IPS-18a (cell line): ENCODE measurements at regions not wholly inside any gene's neighbourhood (a gene's known extent, or its start where the extent isn't known, plus 50 kb on each side); places are given as distances from the start of the nearest gene placed in this dataset.

Source experiments
- H3K27ac ChIP-seq: one replicate; pipeline ENCODE4 v1.5.1; 2013; ENCODE audit warnings: low read length
- H3K27me3 ChIP-seq: one replicate; pipeline ENCODE4 v1.6.1; 2013; ENCODE audit warnings: mild to moderate bottlenecking, low read length; ENCODE audit not compliant: control insufficient read depth, insufficient read depth
- H3K36me3 ChIP-seq: one replicate; pipeline ENCODE4 v1.6.1; 2013; ENCODE audit warnings: low read depth, low read length; ENCODE audit not compliant: control insufficient read depth
- H3K4me1 ChIP-seq: one replicate; pipeline ENCODE4 v1.6.1; 2013; ENCODE audit warnings: low read depth, low read length; ENCODE audit not compliant: control insufficient read depth
- H3K4me3 ChIP-seq: one replicate; pipeline ENCODE4 v1.5.1; 2013; ENCODE audit warnings: low read length
- H3K9ac ChIP-seq: one replicate; pipeline ENCODE4 v1.6.1; 2013; ENCODE audit warnings: mild to moderate bottlenecking, low read length, moderate library complexity
- H3K9me3 ChIP-seq: one replicate; pipeline ENCODE4 v1.6.1; 2013; ENCODE audit warnings: low read depth, low read length; ENCODE audit not compliant: control insufficient read depth

DNA sequence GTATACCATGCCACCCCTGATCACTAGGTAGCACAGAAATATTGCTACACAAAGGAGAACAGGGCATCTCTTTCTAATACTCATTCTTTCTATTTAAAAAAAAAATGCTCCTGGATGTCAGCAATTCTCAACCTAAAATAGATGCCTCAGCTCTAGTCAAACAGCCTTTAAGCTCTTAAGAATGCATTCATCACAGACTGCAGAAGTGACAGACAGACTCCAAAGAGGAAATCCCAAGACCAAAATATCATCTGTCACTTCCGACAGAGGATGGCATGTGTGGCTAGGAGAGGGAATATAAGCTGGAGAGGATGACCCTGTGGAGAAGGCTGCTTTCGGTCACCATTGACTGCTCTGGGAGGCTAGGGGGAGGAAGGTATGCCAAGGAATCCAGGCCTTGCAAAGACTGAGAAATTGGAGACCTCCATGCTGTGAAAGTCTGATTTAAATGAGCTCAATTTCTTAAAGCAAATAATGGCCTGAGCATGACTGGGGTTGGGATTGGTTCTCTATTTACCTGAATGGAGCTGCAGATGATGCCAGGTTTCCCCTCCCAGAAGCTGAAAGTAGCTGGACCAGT lies 277.4 kb downstream of the BRINP2 start:
- H3K27ac ChIP-seq, result no peak overlapping the region

DNA sequence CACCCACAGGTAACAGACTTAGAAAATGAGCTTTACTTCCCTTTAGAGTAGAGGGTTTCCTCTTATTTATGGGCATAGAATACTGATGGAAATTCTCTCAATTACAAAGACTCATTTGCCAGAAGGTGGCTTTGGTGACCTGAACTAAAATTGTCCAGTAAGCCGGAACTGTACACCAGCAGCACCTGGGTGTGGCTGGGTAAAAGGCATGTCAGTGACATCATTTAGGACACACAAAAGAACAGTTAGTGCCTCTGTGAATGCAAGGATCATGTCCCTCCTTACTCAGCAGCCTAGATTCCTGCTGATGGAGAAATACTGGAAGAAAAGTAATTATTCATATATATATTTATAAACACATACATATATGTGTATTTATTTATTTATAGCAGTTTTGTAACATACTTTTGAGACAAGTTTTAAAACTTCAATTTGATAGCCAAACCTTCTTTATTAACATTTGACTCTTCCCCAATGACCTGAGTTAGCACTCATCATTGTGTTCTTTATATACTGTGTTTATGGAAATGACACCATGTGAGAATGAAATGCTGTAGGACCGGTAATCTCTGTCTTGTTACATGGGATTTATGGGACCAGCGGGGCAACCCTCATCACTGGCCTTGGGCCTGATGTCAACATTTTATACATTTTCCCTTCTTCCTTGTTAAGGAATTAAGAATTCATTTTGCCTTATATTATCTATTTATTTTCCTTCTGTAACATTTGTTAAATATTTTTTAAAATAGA lies 274.4 kb downstream of the BRINP2 start:
- Histone ChIP-seq H3K4me3 (no peak overlapping the region), H3K36me3 (no peaks in the 10 kb centered on the region), H3K4me1 (no peaks in the 10 kb centered on the region), H3K9ac (no peak overlapping the region), H3K27ac (no peak overlapping the region), H3K9me3 (no peaks in the 10 kb centered on the region), H3K27me3 (no peaks in the 10 kb centered on the region)

More for the DNA sequence above, 277.4 kb downstream of the BRINP2 start:
- no peaks in the 10 kb centered on the region for H3K27me3 ChIP-seq
- H3K4me3 ChIP-seq, result no peak overlapping the region
- no peak overlapping the region for H3K9ac ChIP-seq
- H3K9me3 ChIP-seq, result no peaks in the 10 kb centered on the region
- no peaks in the 10 kb centered on the region for H3K36me3 ChIP-seq
- H3K4me1 ChIP-seq, result no peaks in the 10 kb centered on the region

DNA sequence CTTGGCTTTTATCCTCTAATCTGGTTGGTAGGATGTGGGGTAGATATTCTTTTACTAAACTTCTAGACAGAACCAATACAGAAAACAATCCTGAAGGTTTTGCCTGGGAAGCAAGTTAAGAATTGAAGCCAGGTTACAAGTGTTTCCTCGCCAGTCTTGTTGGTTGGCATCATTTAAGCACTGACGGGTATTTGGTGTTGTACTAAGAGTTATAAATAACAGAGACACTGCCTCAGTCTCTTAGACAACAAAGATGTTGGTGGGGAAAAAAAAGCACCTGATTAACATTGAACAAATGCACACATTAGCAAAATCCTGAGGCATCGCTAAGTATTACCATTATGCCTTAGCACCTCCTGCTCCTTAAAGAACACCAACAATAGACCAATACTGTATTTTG lies 272.2 kb downstream of the BRINP2 start:
- no peaks in the 10 kb centered on the region for H3K4me1 ChIP-seq
- H3K27me3 ChIP-seq, result no peaks in the 10 kb centered on the region
- no peak overlapping the region for H3K9ac ChIP-seq
- H3K4me3 ChIP-seq, result no peak overlapping the region
- H3K36me3 ChIP-seq, result no peaks in the 10 kb centered on the region
- H3K9me3 ChIP-seq, result no peaks in the 10 kb centered on the region
- no peak overlapping the region for H3K27ac ChIP-seq

DNA sequence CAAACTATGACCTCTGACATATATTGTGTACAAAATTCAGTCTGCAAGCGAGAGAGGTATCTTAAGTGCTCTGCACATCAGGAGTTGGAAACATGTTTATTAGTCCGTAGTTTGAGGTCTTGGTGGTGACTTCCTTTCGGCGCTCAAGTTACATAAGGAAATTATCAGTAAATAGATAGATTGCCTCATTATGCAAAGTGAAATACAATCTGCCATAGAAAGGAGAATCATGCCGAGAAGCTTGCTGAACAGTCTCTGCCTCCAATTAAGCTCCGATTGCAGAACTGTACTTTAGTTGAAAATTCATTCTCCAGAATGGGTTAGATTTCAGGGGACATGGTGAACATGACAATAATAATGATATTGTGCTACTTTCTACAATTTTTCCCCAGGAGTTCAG lies 271.8 kb downstream of the BRINP2 start:
- Histone ChIP-seq H3K36me3 (no peaks in the 10 kb centered on the region), H3K4me1 (no peaks in the 10 kb centered on the region), H3K9me3 (no peaks in the 10 kb centered on the region), H3K27ac (no peak overlapping the region), H3K4me3 (no peak overlapping the region), H3K27me3 (no peaks in the 10 kb centered on the region), H3K9ac (no peak overlapping the region)

DNA sequence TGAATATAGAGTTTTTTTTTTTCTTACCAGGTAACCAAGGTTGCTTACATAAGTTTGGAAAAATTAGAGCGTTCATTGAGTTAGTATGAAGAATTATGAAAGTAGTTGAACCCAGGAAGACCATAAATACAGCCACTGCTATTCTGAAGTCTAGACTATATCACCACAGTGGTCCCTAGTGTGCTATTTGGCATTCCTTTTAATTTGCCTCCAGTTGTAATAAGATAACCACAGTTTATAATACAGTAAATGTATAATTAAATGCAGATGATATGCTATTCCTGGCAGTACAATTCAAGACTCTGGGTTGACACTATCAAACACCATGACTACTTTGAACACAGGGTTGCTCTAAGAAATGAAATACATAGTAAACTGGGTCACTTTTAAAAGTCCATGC lies 270.5 kb downstream of the BRINP2 start:
- H3K9ac ChIP-seq, result no peak overlapping the region
- H3K4me3 ChIP-seq, result no peak overlapping the region
- no peaks in the 10 kb centered on the region for H3K9me3 ChIP-seq

DNA sequence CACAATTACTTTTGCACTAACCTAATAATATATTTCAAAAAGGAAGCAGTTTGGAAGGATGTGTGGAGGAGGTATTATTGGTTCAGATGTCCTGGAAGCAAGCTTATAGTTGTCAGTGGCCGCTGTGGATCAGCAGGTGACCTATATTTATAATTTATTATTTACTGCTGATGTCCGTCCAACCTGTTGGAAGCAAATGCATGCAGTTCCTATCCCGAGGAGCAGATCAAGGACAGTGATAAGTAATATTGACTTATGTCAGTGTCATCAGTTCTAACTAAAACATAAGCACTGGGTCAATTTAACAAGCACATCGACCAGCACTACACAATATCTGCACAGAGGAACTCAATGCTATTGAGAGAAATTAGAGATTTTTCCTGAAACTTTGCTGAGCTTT lies 270.1 kb downstream of the BRINP2 start:
- Histone ChIP-seq H3K4me1 (no peaks in the 10 kb centered on the region), H3K9me3 (no peaks in the 10 kb centered on the region), H3K36me3 (no peaks in the 10 kb centered on the region), H3K27me3 (no peaks in the 10 kb centered on the region), H3K9ac (no peak overlapping the region), H3K27ac (no peak overlapping the region), H3K4me3 (no peak overlapping the region)

More for the DNA sequence above, 270.5 kb downstream of the BRINP2 start:
- H3K4me1 ChIP-seq, result no peaks in the 10 kb centered on the region
- H3K27ac ChIP-seq, result no peak overlapping the region
- no peaks in the 10 kb centered on the region for H3K36me3 ChIP-seq
- no peaks in the 10 kb centered on the region for H3K27me3 ChIP-seq

DNA sequence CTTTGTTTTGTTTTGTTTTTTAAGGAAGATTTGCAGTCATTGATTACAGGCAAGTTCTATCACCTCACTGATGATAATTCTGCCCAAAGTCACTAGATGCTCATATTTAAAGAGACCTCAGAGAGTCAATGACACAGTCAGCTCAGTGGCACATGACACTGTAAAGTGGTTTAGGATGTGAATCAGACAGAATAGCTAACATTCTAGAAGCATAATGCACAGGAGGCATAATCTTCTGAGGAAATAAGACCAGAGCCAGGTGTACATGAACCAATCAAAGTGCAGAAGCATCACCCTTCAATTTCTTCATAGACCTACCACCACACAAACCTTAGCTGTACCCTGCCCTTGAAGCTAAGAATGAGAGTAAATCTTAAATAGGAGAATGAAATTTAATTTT lies 268.5 kb downstream of the BRINP2 start:
- H3K4me1 ChIP-seq, result peaks cover 8% of the 10 kb centered on the region
- H3K36me3 ChIP-seq, result no peaks in the 10 kb centered on the region
- no peak overlapping the region for H3K4me3 ChIP-seq
- no peak overlapping the region for H3K27ac ChIP-seq
- H3K9me3 ChIP-seq, result no peaks in the 10 kb centered on the region
- H3K9ac ChIP-seq, result no peak overlapping the region
- H3K27me3 ChIP-seq, result no peaks in the 10 kb centered on the region

DNA sequence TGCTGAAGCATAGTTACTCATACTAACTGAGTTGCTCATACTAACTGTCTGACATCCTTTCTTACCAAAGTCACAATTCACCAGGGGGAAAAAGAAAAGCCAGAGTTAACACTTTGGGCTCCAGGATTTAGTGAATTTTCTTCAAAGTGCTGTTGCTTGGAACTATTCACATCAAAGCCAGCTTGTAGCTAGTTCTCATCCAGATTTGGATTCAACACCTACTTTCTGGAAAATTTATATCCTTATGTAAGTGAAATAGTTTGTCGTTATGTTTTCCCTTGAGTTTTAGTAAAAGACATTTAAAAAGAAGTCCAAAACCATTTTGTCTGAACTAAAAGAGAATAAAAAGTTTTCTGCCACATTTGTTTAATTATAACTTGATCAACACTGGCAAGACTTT lies 264.6 kb downstream of the BRINP2 start:
- Histone ChIP-seq H3K4me1 (peaks cover 8% of the 10 kb centered on the region), H3K27me3 (no peaks in the 10 kb centered on the region), H3K36me3 (no peaks in the 10 kb centered on the region), H3K9ac (no peak overlapping the region), H3K4me3 (no peak overlapping the region), H3K9me3 (no peaks in the 10 kb centered on the region), H3K27ac (no peak overlapping the region)

DNA sequence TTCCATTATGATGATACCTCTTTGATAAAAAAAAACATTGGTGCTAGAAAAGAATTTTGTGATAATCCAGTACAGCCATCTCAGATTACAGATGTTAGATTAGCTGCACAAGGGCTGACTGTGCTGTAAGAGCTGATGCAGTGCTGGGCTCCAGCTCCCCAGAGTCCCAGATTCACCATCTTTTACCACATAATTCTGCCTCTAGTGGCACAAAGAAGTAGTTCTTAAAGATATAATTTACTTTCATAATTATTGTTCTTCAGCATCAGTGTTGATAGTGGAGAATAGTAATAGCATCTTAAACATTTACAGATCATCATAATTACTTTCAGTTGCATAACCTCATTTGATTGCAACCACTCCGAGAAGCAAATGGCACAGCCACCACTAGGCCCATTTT lies 262.1 kb downstream of the BRINP2 start:
- Histone ChIP-seq H3K4me3 (no peak overlapping the region), H3K9ac (no peak overlapping the region), H3K9me3 (no peaks in the 10 kb centered on the region), H3K36me3 (no peaks in the 10 kb centered on the region), H3K4me1 (peaks cover 8% of the 10 kb centered on the region), H3K27me3 (no peaks in the 10 kb centered on the region), H3K27ac (no peak overlapping the region)

DNA sequence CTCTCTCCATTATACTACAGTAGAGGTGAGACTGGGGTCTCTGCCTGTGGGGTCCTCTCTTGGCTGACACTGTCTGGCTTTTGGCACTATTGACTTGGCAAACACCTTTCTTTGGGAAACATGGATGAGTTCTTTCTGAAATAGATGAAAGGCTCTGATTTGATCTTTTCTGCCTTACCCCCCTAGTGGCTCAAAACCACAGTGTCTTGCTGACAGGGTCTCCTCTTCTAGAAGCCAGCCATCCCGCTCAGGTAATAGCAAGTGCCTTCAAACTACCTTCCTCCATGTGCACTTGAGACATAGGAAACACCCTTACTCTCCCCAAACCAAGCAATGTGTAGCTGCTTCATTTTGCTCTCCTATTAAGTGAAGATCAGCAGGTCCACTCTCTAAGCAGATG lies 260.4 kb downstream of the BRINP2 start:
- H3K9me3 ChIP-seq, result no peaks in the 10 kb centered on the region
- no peak overlapping the region for H3K9ac ChIP-seq
- H3K27me3 ChIP-seq, result no peaks in the 10 kb centered on the region
- no peak overlapping the region for H3K27ac ChIP-seq
- no peaks in the 10 kb centered on the region for H3K36me3 ChIP-seq
- H3K4me3 ChIP-seq, result no peak overlapping the region
- H3K4me1 ChIP-seq, result peaks cover 8% of the 10 kb centered on the region

DNA sequence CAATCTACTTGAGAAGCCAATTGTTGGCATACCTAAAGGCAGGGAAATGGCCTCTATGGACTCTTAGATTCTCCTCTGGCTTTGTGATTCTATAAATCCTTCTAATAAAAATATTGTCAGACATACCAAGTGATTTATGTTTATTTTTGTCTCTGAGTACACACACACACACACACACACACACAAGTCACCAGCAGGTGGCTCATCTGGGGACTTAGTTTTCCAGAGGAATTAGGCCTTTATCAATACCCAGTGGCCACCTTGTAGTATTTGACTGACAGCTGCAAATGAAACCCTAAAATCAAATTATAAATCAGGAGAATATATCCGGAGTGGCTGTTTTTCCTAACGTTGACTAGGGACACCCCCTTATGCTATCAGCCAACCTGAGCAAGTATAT lies 258.5 kb downstream of the BRINP2 start:
- Histone ChIP-seq H3K27ac (no peak overlapping the region), H3K9ac (no peak overlapping the region), H3K36me3 (no peaks in the 10 kb centered on the region), H3K9me3 (no peaks in the 10 kb centered on the region), H3K27me3 (no peaks in the 10 kb centered on the region), H3K4me3 (no peak overlapping the region), H3K4me1 (no peaks in the 10 kb centered on the region)

DNA sequence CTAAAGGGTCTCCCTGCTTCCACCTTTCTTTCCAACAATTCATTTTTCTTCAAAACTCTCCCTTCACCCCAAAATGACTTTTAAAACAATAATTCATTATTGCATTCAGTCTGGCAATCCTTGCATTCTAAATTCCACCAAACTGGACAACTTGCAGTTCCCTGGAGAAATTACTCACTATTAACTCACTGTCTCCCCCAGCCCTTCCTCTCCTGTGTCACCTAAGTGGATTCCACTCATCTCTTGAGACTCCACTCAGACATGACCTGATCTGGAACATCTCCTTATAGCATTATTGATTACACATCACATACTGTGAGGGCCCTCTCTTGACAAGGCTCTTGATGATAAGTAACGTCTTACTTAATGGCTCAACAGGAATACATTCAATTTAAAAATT lies 257.1 kb downstream of the BRINP2 start:
- Histone ChIP-seq H3K9me3 (no peaks in the 10 kb centered on the region), H3K4me1 (no peaks in the 10 kb centered on the region), H3K36me3 (no peaks in the 10 kb centered on the region), H3K4me3 (no peak overlapping the region), H3K9ac (no peak overlapping the region), H3K27me3 (no peaks in the 10 kb centered on the region), H3K27ac (no peak overlapping the region)
